NCI-H460 (cell line): ENCODE measurements at regions not wholly inside any gene's neighbourhood (a gene's known extent, or its start where the extent isn't known, plus 50 kb on each side); places are given as distances from the start of the nearest gene placed in this dataset.

ENCODE experiments used
- DNase-seq: peaks from one replicate; pipeline ENCODE4 v3.0.0-alpha.2; 2016; ENCODE audit warnings: low read depth; ENCODE audit errors: extremely low read depth

DNA sequence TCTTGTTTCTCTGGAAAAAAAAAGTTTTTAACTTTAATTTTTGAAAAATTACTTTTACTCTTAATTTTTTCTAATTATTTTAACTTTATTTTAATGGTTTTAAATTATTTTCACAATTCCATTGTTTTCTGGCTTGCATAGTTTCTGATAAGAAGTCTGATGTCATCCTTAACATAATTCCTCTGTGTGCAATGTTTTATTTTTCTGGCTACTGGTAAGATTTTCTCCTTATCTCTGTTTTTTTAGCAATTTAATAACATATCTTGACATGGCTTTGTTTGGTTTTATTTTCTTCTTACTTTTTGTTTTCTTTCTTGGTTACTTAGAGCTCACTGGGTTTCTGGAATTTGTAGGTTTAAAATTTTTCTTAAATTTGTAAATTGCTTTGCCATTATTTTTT, 114.8 kb downstream of the TBXT start:
- no peak for DNase-seq

DNA sequence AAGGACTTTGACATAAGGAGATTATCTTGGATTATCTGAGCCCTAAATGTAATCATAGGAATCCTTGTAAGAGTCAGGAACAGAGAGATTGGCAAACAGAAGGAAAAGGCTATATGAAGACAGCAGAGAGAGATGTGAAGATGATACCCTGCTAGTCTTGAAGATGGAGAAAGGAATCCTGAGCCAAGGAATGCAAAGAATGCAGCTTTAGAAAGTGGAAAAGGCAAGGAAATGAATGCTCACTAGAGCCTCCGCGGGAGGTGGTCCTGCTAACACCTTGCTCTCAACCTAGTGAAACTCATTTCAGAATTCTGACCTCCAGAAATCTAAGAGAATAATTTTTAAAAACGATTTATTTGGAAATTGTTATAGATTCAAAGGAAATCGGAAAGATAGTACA, 117.1 kb downstream of the TBXT start:
- DNase-seq: no peak

DNA sequence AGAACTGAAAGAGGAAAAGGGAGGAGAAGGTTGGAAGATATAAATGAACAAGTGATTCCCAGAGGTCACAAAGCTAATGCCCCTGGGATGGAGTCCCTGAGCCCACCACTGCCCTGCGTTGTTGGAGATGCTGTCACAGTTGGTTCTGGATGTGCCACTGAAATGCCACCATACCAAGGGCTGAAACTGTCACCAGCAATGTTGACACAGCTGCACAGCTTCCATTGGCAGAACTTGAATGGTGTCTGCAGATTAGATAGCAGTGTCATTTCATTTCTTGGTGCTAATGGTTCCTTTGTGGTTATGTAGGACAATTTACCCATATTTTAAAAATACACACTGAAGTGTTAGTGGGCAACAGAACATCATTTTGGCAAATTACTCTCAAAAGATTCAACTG, 120.7 kb downstream of the TBXT start:
- DNase-seq: no peak

DNA sequence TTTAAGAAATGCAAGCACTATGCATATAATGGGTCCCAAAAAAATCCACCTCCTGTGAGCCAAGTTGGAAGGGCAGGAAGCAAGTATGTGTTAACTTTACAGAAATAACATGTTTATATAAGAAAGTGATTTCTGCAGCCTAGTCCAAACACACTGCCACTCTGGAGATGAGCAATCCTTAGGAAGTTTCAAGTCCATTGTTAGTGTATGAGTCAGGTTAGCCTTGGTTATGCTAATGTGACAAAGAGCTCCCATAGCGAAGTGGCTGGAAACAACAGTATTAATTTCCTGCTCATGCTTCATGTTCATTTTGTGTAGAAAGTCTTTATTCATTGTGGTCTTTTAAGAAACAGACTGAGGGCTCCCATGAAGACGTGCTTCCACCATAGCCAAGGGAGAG, 121.4 kb downstream of the TBXT start:
- peak; percentile 46 for DNase-seq

DNA sequence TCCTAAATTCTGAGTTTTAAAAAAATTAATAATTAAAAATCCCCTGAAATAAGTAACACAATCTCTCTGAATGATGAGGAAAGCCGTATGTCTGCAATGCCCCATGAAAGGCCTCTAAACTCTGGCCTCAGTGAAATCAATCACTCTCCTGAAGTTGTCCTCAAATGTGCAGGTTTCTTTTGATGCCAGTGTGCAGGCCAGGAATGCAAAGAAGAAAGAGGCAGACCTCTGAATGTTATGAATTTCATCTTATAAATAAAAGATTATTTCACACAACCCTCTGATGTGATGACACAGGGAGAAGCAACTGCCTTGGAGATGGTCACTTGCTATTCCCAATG, 121.8 kb downstream of the TBXT start:
- DNase-seq: no peak

DNA sequence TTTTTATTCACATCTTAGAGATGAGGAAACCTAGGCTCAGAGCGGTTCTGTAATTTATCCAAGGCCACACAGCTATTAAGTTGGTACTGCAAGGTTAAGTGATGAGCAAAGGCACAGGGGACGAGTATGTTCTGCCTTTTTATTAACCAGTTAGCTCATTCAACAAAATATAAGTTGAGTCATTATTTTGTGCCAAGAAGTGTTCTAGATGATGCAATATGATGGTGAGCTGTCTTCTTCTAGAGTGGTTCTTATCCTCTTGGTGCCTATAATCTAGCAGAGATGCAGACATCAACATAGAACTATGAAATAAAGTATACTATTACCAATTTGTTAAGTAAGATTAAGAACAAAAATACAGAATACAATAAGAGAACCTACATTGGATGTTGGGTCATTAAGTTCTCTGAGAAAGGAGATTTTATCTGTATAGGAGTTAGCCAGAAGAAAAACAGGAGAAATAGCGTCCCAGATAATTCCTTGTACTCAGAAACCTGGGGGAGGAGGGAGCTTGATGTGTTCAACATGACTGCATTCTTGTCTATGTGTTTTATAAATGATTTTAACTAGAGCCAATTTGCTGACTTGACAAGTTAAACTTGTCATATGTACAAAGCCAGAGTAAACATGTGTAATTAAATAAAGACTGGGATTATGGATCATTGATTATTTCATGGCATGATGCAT, 122.3 kb downstream of the TBXT start:
- DNase-seq: no peak

DNA sequence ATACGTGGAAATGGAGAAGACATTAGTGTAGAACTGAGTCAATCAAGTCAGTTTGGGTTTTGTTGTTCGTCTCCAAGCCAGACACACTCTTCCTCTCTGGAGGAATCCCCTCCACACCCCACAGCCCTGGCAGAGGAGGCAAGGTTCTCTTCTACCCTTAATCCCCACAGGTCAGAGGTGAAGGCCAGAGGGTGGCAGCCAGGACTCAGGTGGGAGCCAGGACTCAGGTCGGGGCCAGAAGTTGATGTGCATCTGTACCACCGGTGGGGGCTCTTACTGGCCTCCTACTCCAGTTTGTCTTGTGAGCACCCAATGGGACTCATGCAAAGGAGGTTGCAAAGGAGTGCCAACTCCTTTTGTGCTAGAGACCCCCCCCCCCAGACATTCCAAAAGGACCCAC, 126.4 kb downstream of the TBXT start:
- no peak for DNase-seq

DNA sequence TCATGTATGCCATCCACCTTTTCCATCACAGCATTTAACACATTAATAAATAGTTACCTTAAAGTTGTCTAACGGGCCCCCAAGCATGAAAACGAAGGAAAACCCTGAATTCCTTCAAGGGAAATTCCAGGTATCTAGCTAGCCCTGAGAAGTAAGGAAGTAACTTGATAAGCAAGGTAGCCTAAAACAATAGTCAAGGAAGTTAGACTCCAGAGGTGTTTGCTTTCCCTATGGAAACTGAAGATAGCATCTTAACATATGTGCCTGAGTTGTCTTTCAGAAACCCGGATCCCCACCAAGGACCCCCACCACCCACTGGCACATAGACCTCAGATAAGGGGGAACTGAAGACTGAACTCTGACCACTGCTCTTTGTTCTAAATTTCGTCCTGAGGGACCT, 127.4 kb downstream of the TBXT start:
- DNase-seq: no peak

DNA sequence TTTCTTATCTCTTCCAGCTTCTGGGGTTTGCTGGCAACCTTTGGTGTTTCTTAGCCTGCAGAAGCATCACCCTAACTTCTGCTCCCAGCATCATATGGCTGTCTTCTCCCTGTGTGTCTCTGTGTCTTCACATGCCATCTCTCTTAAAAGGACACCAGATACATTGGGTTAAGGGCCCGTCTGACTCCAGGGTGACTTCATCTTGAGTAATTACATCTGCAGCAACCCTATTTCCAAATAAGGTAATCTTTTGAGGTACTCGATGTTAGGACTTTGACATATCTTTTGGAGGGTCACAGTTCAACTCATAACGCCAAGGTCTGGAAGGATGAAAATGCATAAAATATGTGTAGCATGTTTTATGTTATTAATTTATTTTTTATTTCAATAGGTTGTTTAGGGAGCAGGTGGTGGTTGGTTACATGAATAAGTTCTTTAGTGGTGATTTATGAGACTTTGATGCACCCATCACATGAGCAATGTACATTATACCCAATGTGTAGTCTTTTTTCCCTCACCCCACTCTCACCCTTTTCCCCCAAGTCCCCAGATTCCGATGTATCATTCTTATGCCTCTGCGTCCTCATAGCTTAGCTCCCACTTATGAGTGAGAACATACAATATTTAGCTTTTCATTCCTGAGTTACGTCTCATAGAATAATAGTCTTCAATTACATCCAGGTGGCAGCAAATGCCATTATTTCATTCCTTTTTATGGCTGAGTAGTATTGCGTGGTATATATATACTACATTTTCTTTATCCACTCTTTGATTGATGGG, 131.1 kb downstream of the TBXT start:
- no peak for DNase-seq

DNA sequence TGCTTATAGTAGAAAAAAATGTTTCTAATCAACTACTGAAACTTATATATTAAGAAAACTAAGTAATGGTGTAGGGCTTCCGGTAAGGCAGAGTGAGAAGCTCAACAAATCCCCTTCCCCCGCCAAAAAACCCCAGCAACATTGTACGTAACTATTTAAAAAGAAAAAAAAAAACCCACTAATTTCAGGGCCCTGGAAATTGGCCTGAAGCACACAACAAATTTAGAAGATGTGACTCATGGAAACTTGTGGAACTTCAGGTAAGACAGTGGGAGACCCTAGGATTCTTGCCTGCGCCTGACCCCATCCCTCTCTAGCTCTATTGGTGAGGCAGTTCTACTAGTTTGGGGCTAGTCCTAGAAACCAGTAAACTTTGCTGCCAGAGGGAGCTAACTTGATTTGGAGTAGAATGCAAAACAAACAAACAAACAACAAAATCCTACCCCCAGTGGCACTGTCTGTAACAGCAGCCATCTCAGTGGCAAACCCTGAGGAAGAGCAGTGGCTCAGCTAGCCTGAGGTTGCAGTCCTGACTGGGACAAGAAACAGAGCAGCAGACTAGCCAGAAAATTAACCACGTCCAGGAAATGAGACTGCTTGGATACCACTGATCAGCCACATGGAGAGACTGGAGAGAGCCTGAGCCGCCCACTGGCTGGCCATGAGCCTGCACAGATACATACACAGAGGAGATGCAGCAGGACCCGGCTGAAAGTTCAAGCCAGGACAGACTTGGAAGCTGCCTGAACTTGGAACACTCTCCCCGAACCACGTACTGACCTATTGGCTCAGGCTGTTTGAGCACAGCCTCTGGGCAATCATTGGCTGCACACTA, 135.1 kb downstream of the TBXT start:
- peak; percentile 89 for DNase-seq

DNA sequence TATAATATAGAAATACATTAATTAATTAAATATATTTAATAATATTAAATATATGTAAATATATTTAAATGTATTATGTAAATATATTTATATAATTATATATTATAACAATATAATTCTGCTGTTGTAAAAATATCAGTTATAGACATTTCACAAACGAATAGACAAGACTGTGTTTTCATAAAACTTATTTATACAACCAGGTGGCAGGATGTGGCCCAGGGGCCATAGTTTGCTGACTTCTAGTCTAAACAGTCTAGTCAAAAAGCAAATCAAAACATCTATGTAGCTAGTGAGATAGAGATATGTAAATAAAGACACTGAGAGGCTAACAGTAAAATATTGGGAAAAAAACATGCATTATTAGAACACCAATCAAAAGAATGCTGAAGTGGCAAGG, 136.4 kb downstream of the TBXT start:
- DNase-seq: no peak

DNA sequence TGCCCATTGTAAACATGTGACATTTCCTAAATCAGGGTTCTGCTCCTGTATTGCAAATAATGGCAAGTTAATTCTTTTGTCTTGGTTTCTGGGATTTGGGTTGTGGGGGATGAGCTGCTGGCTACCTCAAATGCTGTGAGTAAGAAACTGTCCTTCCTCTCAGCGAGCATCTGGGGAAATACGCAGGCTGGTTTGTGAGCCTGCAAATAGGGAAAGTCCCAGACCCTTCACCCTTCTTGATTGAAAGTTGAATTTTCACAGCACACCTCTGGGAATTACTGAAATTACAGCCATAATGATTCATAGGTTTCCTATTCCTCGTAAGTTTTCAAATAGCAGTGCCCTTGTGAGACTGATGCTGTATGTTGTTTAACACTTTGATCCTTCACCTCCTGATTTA, 138.1 kb downstream of the TBXT start:
- no peak for DNase-seq

DNA sequence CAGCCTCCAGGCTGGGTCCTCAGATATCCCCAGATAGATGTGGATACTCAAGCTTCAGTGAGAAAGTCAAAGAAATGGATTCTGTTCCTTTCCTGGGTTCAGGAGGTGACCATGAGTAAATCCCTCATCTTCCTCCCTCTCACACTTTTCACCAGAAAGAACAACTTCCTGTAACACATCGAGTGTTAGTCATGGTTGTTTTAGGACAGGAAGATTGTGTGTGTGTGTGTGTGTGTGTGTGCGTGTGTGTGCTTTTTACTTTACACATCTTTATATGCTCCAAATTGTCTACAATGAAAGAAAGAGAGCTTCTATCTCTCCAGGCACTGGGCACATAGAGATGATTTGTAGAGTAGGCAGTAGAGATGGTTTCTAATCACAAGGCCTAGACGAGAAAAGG, 139.9 kb downstream of the TBXT start:
- no peak for DNase-seq

DNA sequence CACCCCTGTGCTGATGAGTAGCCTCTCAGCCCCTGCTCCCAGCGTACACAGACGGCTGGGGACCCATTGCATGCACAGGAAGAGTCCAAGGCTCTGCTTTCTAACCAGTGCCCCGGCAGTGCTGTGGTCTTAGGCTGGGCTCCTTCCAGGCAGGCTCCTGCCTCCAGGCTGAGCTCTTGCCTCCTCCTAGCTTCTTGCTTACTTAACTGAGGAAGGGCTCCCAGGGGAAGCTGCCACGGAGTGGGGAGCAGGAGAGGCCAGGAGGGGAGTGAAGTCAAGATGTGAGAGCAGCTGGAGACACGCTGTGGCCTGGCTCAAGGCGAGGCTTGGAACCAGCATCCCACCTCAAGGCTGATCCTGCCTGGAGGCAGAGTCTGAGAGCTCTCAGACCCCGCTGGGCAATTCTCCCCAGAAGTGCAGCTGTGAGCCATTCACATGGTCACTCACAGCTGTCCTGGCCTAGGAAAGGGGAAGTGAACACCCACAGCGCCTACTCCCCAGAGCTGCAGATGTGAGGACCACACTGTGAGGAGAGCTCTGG, 141.0 kb downstream of the TBXT start:
- DNase-seq: no peak

DNA sequence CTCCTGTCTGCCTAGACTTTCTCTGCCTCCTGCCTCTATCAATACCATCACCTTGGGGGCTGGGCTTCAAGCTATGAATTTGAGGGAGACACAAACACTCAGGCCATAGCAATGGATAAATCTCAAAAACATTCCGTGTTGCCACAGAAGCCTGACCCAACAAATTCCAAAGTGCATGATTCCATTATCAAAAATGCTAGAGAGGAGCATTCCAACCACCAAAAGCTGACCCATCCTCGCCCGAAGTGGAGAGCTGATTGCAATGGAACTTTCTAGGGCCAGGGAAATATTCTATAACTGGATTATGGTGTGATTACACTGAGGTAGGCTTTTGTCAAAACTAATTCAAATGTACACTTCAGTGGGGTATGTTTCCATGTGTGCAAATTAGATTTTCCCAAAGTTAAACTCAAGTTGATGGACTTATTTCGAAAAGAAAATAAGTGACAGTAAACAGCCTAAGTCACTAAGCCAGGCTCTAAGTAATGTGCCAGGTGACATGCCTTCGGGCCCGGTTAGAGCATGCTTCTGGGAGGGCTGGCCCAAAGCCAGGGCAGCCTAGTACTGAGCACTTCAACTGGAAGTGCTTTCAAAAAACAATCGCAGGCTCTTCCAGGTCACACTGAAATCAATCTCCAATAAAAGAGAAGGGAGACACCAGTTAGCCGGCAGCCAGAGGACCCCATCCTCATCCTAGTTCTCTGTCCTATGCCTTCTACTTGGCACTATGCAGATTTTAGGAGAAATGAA, 142.3 kb downstream of the TBXT start:
- DNase-seq: no peak

DNA sequence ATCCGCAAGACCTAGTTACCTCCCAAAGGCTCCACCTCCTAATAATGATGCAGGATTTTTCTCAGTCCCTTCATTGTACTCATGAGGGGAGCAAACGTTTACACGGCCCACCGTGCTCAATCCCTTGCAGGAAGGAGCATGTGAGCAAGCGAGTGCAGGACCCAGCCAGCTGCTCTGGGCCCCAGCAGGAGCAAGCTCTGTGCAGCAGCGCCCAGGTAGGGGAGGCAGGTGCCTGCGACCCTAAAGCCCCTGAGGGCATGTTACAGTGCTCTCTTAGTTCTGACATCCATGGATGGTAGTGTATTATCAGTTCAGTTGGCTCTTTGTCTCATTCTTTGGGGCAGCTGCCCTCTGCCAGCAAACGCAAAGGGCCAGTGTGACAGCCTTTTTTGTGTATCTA, 143.4 kb downstream of the TBXT start:
- no peak for DNase-seq

DNA sequence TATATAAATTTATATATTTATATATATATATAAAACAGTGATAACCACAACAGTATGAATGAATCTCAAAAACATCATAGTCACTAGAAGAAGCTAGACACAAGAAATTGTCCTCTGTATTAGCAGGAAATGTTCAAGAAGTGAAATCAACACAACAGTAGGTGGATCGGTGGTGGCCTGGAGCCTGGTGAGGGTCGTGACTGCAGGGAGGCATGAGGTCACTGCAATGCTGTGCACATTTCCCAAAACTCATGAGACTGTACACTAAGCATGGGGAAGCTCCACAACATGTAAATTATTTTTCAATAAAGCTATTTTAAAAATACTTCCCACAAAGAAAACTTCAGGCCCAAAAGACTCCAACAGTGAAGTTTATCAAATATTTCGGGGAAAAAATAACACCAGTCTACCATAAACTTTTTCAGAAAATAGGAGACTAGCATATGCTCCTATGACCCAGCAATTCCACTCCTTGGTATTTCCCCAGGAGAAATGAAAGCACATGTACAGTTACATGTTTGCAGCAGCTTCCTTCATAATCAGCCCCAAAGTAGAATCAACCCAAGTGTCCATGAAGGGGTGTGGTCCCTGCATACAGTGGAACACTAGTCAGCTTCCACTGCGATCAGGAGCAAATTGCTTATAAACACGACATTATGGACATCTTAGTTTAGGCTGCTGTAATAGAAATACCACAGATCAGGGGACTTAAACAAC, 144.2 kb downstream of the TBXT start:
- no peak for DNase-seq

DNA sequence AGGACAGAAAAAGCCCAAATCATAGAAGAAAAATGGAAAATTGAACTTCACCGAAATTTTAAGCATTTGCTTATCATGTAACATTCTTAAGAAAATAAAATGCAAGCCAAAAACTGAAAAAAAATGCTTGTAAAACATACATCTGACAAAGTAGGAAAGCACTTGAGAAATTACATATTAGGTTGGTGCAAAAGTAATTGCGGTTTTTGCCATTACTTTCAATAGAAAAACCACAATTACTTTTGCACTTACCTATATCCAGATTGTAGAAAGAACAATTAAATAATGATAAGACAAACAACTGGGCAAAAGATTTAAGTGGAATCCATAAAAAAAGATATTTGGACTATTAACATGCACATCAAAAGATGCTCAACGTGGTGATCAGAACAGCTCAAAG, 146.2 kb downstream of the TBXT start:
- DNase-seq: no peak

DNA sequence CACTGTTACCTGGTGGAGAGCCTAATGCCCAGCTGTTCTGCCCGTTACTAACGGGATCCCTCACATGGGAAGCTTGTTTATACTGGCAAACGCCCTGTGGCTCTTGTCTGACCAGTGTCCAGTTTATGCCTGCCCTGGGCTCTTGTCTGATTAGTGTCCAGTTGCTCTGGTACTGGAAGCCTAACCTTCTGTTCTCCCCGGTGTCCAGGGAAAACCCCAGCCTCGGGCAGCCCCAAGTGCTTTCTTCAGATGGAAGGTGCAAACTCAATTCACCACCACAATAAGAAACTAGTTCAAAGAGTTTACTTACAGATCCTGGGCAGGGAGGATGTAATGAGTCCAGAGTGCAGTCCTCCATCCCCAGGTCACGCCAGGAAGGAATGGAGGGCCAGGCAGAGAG, 148.4 kb downstream of the TBXT start:
- no peak for DNase-seq

DNA sequence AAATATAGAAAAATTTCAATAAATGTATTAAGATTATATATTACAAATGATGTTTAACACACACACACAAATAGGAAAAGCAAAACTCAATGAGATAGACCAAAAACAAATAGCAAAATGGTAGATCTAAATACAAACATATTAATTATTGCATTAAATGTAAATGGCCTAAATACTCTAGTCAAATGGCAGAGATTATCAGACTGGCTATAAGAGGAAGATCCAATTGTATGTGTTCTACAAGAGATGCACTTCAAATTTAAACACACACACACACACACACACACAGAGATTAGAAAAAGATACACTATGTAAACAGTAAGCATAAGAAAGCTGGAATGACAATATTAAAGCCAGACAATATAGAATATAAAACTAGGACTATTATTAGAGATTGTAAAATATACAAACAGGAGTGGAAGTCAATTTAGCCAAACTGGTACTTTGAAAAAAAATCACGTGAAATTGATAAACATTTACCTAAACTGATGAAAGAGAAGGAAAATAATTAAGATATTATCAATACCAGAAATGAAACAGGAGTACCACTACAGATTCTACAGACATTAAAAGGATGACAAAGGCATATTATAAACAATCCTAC, 150.5 kb downstream of the TBXT start:
- no peak for DNase-seq
